Fibroblast of gingiva (primary cell): ENCODE measurements at regions not wholly inside any gene's neighbourhood (a gene's known extent, or its start where the extent isn't known, plus 50 kb on each side); places are given as distances from the start of the nearest gene placed in this dataset.
"Not testable (repeated sequence)": the region's sequence is repeated elsewhere in the genome, so short reads cannot be mapped to it uniquely, and the experiment has no call there.

ENCODE experiments used
- DNase-seq: peaks from one replicate; pipeline ENCODE4 v3.0.0-alpha.2; 2011; ENCODE audit warnings: low read depth

DNA sequence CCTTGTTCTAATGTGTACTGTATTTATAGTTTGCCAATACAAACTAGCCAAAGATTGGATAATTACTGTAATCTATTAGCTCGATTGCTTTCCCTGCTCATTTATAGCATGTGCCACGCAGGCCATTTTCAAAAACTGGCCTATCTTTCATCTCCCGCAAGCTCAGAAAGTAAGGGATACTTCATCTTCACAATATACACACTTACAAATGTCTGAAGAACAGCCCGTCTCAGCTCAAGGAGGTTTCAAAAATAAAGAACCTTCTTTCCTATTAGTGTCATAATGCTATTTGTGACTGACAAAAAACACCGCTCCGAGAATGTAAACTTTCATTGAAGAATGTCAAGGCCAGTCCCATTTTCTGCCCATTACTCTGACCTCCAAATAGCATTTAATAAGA is 306.4 kb upstream of the ZNF507 start:
- no peak for DNase-seq

DNA sequence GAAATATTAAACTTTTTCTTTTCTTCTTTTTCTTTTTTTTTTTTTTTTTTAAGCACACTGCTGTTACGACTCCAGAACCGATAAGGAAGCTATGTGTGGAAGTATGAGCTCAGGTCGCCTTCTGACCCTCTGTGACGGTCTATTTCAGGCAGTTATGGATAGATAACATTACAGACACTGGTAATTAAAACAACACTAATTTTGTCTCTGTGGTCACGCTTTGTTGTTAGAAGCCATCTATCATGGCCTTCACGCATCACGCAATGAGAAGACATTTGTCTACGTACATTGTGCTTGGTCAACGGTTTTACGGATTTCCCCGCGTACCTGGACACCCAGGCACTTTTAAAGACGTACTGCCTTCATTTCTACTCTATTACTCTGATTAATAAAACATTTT is 306.0 kb upstream of the ZNF507 start:
- no peak for DNase-seq

DNA sequence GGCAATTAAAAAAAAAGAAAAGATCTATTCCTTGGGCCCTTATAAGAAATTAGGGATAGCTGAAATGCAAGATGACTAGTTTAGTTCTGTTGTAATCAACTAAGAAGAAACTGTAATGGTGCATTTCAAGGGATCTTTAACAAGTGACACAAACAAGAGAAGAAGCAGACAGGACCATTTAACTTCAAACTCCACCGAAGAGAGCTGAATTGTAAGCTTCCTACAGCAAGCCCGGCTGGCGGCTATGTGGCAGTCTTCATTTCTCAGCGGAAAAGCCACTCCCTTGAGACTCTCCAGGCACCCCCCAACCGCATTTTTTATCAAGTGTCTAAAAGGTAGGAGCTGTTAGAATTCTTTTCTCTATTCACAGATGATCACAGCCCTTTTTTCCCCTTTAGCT is 305.2 kb upstream of the ZNF507 start:
- no peak for DNase-seq

DNA sequence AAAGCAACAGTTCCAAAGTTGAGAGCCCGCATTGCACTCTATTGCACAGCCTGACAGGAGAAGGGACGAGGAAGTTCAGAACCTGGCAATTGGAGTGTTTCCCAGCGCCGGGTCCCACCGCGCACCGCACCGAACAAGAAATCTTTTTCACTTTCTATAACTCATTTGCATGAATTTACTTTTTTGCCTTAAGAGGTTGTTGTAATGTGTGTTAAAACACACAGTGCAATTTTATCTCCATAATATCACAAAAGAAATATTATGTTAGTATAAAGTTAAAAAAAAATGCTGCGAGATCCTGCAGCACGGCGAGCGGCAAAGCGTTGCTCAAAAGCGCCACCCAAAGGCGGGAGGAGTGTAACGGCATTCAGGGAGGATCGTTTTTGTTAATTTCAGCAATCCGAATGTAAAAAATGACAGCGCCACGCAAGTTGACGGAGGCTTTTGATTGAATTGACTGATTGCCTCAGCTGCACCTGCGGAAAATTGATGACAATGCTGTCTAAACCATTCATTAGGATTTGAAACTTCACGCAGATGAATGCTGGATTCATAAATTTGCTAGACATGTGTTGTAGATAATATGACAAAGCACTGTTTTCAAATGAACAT is 303.6 kb upstream of the ZNF507 start:
- DNase-seq, result no peak

DNA sequence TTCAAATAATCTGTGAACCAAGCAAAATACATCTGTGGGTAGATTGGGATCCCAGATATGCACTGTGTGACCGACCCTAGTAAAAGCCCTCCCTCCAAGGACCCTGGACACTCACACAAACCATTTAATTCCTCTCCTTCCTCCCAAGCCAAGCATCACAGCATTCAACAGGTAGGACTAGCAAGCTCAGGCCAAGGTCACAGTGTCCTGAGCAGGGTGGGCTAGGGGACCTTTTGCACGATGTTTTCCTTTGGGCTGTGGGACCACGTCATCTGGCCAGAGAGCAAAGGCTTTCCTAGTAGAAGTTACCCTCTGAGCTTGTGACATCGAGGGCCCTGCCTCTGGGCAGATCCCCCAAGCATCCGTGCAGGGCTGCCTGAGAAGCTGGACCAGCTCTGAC is 297.6 kb upstream of the ZNF507 start:
- DNase-seq, result no peak

DNA sequence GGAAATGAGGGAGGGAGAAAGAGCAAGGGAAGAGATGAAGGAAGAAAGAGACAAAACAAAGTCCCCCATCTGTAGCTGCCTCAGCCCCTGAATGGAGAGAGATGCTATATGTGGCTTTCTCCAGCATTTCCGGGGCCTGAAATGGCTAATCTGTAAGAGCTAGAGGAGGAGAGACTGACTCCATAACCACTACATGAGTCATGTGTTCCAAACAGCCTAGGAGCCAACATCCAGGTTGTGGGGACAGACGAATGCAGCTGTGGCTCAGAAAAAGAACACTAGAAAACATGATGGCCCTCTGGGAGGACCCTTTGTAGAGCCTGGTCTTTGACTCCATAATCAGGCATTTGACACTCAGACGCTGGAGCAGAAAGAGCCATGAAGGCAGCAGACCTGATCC is 292.0 kb upstream of the ZNF507 start:
- DNase-seq, result no peak

DNA sequence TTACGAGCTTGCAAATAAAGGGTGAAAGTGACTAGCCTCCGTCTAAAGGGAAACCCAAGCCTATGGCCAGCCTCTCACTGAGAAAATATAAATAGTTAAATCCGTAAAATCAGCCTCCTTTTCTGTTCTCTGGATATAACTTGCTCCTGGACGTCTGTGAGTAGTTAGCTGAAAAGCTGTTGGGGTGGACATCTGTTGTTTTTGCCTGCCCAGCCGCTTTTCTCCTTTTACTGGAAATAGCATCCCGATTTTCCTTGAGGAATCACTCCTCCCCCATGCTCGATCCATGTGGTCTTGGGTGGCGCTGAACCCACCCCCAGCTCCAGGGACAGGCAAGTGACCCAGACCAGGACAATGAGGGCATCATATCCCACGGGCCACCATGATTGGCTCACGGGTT is 291.5 kb upstream of the ZNF507 start:
- DNase-seq, result no peak

DNA sequence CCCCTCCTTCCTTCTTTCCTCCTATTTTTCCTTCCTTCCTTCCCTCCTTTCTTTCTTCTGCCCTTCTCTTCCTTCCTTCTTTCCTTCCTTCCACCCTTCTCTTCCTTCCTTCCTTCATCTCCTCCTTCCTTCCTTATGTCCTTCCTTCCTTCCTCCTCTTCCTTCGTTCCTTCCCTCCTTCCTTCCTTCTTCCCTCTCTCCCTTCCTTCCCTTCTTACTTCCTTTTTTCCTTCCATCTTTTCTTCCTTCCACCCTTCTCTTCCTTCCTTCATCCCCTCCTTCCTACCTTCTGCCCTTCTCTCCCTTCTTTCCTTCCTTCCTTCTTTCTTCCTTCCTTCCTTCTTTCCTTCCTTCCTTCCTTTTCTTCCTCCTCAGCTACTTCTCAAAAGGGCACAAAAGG is 287.3 kb upstream of the ZNF507 start:
- no peak for DNase-seq

DNA sequence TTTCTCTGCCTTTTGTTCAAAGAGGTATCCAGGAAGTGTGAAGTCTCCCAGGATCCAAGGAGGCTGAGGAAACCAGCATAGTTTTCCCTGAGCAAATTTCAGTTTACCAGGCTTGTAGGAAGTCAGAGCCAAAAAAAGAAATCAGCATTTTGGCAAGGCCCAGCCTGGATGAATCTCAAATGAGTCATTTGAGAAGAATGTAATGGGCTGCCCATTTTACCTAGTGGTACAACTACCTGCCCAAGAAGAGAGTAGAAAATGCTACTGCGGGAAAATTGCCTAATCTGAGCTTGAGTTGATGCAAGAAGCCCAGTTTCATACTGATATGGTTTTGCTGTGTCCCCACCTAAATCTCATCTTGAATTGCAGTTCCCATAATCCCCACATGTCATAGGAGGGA is 284.1 kb upstream of the ZNF507 start:
- no peak for DNase-seq

DNA sequence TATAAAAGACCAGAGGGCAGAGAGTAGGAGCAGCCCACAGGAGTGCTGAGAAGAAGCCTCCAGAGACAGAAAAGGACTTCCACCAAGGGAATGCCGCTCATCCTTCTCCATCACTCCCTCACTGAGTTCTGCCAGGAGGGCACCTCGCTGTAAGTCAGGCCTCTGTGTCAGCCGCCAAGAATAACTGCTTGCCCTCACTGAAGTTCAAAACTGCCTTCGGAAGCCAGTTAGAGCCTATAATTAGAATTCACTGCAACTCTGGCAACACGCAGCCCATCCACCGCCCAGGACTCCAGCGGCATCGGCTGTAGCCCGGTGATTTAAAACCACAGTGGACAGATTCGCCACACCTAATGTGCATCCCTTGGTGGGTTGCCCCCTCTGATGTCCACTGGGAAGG is 281.8 kb upstream of the ZNF507 start:
- DNase-seq, result no peak

DNA sequence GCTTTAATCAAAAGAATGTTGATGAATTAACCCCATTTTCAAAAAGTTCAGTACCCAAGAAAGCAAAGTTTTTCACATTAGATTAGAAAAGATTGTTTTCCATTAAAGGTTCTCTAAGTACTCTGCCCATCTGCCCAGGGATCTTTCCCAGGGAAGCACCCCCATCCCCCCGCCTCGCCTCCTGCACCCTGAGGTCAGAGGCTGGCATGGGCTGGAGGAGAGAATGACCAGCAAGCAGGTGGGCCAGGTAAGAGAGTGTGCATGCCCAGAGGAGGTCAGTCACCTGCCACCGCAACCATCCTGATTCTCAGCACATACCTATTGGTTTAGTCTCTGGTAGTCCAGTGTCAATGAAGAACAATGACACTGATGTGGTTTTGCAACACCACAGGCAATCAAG is 279.4 kb upstream of the ZNF507 start:
- DNase-seq, result no peak

DNA sequence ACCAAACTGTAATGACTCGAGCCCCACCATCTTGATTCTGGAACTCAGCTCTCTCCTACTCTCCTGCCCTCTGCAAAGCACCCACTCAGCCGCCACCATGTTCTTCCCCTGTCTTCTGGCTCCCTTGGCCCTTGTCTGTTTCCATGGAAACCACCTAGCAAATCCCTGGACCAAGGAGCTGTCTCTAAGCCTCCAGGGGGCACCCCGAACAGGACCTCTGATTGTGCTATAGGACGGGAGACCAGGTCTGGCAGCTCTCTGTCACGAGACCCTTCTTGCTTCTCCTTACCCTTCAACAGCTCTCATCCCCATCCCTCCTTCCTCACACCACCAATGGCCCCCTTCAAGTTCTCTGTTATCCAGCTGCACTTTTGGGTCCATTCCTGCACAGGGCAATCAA is 277.7 kb upstream of the ZNF507 start:
- no peak for DNase-seq

DNA sequence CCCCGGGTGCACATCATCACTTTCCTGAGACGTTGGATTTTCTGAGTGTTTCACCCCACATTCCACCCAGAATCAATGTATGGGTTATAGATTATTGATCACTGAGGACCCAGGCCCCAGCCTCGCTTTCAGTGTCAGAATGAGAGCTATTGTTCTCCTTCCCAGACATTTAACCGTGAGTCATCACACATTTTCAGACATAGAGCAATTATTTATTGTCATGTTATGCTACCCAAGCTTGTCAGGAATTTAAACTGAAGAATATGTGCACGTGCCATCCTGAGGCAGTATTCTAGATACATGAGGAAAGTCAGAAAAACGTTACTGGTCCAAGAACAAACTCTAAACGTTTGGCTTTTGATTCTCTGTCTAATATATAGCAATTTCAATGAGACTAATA is 276.6 kb upstream of the ZNF507 start:
- no peak for DNase-seq

DNA sequence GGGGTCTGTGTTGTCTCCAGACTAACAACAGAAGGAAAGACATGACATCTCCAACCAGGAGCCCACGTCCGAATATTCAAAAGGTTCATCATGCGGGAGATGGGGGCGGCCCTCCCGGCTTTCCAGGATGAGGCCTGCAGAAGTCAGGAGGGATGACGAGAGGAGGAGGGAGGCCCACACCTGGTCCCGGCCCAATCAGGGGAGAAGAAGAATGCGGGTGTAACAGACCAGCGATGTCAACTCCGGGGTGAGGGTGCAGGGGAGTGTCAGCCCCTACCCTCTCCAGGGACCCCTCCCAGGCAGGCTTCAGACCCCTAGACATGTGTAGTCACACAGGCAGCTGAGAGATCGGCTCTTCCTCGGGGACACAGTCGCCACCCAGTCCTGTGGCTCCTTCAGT is 275.3 kb upstream of the ZNF507 start:
- no peak for DNase-seq

DNA sequence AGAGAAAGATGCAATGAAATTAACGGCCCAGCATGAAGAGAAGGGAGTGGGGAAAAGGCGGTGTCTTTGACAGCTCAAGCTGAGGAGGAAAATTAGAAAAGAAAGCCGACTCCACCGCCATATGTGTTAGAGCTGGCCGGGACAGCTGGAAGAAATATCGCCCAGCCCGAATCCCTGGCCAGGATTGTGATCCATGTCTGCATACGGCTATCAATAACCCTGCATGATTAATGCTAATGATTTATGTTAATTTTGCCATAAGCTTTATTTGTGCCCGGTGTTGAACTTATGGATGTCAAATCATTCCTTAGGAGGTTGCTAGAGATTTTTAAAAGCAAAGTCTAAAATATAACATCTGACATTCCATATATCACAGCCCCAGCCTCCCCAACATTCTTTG is 263.4 kb upstream of the ZNF507 start:
- no peak for DNase-seq

DNA sequence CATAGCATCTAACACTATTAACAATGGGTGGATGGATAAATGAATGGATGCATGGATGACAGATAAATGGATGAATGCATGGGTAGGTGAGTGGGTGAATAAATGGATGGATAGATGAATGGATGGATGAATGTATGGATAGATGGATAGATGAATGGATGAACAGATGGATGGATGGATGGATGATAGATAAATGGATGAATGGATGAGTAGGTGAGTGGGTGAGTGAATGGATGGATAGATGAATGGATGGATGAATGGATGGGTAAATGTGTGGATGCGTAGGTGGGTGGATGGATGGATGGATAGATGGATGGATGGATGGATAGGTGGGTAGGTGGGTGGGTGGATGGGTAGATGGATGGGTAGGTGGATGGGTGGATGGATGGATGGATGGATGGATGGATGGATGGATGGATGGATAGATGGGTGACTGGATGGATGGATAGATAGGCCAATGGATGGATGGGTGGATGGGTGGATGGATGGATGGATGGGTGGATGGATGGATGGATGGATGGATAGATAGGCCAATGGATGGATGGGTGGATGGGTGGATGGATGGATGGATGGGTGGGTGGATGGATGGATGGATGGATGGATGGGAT is 260.6 kb upstream of the ZNF507 start:
- not testable (repeated sequence) for DNase-seq

DNA sequence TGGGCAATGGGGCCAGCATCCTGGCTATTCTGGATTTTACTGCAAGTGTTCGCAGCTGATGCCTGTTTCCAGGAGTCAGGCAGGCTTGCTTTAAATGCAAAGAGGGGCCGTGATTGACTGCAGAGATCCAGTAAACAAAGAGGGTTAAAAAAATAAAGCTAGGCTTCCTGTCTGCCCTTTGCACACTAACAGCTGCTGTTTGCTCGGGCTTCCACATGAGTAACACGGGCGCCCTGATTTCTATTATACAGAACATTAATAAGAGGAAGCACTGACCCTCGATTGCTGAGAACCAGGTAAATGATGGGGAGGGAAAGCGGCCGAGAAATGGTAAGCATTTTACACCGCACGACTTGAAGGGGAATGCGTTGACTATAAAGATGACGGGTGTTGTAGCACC is 254.2 kb upstream of the ZNF507 start:
- no peak for DNase-seq

DNA sequence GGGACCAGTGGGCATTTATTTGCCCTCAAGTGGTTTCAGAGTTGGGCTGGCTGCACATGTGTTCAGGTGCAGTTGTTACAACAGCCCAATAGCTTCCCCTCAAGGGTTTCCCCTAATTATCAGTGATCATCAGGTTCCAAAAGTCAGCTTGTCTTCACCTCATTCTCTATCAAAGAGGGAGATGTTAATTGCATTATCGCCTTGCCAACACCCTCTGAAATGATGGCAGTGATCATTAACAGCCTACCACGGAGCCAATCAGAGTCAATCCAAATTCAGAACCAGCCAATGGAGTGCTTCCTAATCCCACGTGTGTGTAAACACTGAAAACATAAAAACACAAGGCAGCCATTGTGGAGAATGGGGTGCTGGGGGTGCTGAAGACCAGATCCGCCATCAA is 248.4 kb upstream of the ZNF507 start:
- DNase-seq, result no peak

DNA sequence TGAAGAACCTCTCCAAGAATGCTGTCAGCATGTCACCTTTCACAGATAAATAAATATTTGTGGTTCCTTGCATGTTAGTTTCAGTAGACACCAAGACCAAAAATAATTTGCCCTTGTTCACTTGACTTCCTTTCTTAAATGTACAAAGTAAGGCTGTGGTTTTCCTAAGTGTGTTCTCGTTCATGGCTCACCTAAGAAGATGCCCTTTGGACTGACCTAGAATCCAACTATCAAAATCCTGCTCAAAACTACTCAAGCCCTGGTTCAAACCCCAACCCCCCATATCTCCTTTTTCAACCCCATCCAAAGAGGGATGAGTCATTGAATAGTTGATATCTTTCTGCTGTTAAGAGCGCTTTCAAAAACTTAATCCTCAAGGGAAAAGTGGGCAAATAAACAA is 247.8 kb upstream of the ZNF507 start:
- no peak for DNase-seq

DNA sequence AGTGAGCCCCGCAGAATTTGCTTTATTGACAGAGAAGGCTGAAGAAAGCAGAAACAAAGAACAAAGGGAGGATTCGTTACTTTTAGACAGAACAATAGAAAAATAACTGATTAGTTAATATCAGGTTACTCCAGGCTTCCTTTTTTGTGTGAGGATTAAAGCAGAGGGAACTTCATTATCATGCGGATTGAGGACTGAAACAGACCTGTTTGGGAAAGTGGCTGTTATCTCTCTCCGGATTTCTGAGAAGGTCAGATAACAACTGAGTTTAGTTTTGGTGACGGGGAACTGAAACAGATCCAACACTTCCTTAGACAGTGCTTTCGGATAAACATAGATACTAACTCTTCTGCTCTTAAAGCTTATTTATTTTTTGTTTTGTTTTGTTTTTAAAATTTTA is 246.4 kb upstream of the ZNF507 start:
- DNase-seq, result no peak

DNA sequence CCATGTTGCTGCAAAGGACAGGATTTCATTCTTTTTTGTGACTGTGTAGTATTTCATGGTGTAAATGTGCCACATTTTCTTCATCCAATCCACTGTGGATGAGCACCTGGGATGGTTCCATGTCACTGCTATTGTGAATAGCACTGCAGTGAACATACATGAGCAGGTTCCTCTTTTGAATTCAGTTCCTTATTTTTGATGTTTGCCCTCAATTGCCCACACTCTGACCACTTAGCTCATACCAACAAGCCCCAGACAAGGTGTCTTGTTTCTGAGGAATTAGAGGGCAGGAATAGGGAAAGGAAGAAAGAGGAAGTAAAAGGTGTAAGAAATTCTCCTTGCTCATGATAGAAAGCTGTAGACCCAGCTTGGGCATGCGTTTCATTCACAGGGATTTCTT is 244.2 kb upstream of the ZNF507 start:
- DNase-seq, result no peak

DNA sequence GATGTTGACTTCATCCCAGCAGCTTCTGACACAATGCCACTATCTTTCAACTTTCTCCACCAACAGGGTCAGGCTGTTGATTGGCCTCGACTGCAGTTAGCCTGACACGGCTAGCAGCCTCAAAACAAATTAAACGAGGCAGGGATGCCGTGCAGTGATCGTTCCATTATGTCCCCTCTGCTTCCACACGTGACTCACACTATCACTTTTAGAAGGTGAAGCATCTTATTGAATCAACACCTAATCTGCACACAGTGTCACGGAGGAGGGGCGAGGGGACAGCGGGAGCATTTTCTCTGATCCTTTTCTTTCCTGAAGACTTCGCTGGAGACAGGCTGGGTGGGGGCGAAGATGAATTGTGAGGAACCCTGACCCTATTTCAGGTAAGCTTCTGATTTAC is 241.9 kb upstream of the ZNF507 start:
- no peak for DNase-seq

DNA sequence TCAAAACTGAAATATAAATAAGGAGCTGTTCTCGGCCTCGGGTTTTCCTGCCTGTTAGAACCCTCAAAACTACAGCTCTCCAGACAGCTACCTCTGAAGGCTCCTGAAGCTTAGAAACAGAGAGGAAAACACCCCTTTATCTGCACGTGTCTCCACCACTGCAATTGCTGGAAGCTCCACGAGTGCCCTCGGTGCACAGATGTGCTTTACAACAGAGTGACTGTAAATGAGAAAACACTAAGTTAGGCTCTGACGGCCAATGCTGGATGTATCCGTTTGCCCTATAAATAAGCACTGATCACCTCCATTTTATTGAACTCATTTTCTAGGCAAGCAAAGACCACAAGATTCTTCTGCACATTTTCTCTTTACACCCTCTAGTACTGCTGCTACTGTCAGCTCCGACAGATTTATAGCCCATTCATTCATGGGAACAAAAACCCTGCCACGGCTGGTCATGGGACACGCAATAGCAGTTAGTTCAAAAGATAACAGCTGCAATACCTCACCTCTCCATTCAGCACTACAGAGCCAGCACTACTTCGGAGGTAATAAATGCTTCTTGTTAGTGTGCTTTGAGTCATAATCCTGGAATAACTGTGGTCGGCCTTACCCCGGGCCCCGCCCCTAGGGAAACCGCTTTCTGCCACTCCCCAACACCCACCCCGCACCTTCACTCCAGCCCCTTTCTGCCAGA is 241.1 kb upstream of the ZNF507 start:
- no peak for DNase-seq

DNA sequence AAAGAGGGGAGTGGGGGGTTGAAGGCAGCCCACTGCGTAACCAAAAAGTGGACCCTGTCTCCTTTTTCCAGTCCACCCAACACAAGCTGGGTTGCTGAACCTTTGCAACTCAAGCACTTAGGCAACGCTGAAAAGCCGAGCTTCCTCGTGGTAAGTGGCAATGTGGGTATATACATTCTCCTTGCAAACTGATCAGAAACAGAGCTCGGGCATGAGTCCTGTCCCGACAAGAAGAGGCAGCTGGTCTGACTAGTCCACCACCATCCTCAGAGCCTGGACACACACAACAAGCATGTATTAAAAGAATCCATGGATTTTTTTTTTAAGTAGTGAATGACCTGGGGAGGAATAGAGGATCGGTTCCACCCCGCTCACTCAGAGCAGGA is 240.6 kb upstream of the ZNF507 start:
- no peak for DNase-seq
